HepG2 (cell line): ENCODE measurements at regions not wholly inside any gene's neighbourhood (a gene's known extent, or its start where the extent isn't known, plus 50 kb on each side); places are given as distances from the start of the nearest gene placed in this dataset.

ENCODE experiments used
- ATAC-seq: fragments of 200-7000 bp; cut with Tn5 transposase; 3 replicates; pipeline ENCODE4 v1.9.1; 2020; ENCODE audit warnings: mild to moderate bottlenecking, moderate library complexity
- BruUV-seq: library from RNA; stranded (reverse); fragments of 400-500 nt; replicated peaks from 2 replicates; lab custom pipeline; 2021; lab: Mats Ljungman, UMichigan
- CTCF ChIA-PET: fragments of 300-600 bp; formaldehyde crosslinking; extraction: SDS; loops from one replicate; lab custom pipeline; 2021; ENCODE audit warnings: low total read pairs, inconsistent platforms, low intra/inter-chr PET ratio; lab: Yijun Ruan, JAX
- POLR2A ChIA-PET: fragments of 350-600 bp; sonication (Branson Sonifier 250); formaldehyde crosslinking; loops from one replicate; lab custom pipeline; 2020; ENCODE audit warnings: antibody characterized with exemption, inconsistent platforms; lab: Yijun Ruan, JAX
- DNase-seq: peaks from one replicate; pipeline ENCODE4 v3.0.0-alpha.2; 2015; ENCODE audit warnings: low spot score
- FAIRE-seq: peaks from 3 replicates; lab custom pipeline; 2011; peaks lifted over from hg19 to GRCh38; lab: Jason Lieb, UNC
- H2AFZ ChIP-seq: one replicate; pipeline ENCODE4 v1.6.1; 2011; ENCODE audit warnings: low read length, inconsistent platforms
- H3K27ac ChIP-seq: fragments of 300-600 bp; 3 replicates; pipeline ENCODE4 v1.8.0; 2011; ENCODE audit warnings: mixed run types, mild to moderate bottlenecking, mixed read lengths, low read length, inconsistent platforms; ENCODE audit not compliant: insufficient read depth; ENCODE audit errors: extremely low read length
- H3K27me3 ChIP-seq, 2 experiments: fragments of 200-600 bp in 1 of 2; 2 replicates in 1 of 2; 3 replicates in 1 of 2; pipeline versions ENCODE4 v1.6.0 to v1.8.0; 2011; ENCODE audit warnings: low read length in 2 of 2, mild to moderate bottlenecking in 2 of 2, moderate library complexity in 2 of 2, inconsistent platforms in 1 of 2; ENCODE audit not compliant: insufficient read depth in 2 of 2, control insufficient read depth in 1 of 2
- H3K36me3 ChIP-seq, 2 experiments: fragments of 200-600 bp in 1 of 2; replicated peaks in 1 of 2; 2 replicates in 1 of 2; 3 replicates in 1 of 2; pipeline versions ENCODE4 v1.5.1 to v1.8.0; 2011; ENCODE audit warnings: low read length in 2 of 2, inconsistent platforms in 1 of 2; ENCODE audit not compliant: insufficient read depth in 2 of 2, control insufficient read depth in 1 of 2
- H3K4me1 ChIP-seq: 2 replicates; pipeline ENCODE4 v1.5.1; 2012; ENCODE audit warnings: low read length, inconsistent platforms; ENCODE audit not compliant: insufficient read depth
- H3K4me2 ChIP-seq: 2 replicates; pipeline ENCODE4 v1.6.0; 2011; ENCODE audit warnings: low read depth, low read length, inconsistent platforms
- H3K4me3 ChIP-seq, 3 experiments: fragments of 200-600 bp in 1 of 3; sonication (generic), shearing (Covaris generic) in 1 of 3; replicated peaks in 1 of 3; 2 replicates each; pipeline ENCODE4 v1.5.1; 2011 to 2016; ENCODE audit warnings: low read length in 3 of 3, inconsistent platforms in 2 of 3, low read depth in 2 of 3, mild to moderate bottlenecking in 2 of 3, control low read depth in 1 of 3, mixed read lengths in 1 of 3; ENCODE audit not compliant: insufficient read depth in 1 of 3
- H3K79me2 ChIP-seq: one replicate; pipeline ENCODE4 v1.6.1; 2011; ENCODE audit warnings: low read length, inconsistent platforms; ENCODE audit not compliant: insufficient read depth
- H3K9ac ChIP-seq: 2 replicates; pipeline ENCODE4 v1.6.0; 2011; ENCODE audit warnings: mild to moderate bottlenecking, low read depth, low read length, inconsistent platforms; ENCODE audit not compliant: insufficient read depth
- H3K9me3 ChIP-seq: 2 replicates; pipeline ENCODE4 v1.5.1; 2012; ENCODE audit warnings: mild to moderate bottlenecking, low read length
- H4K20me1 ChIP-seq: 2 replicates; pipeline ENCODE4 v1.6.0; 2011; ENCODE audit warnings: inconsistent platforms, mild to moderate bottlenecking, low read length, moderate library complexity; ENCODE audit not compliant: insufficient read depth
- BCL6 ChIP-seq: IDR thresholded peaks from 2 replicates; pipeline ENCODE4 v1.6.1; 2016; ENCODE audit warnings: missing genetic modification reagents, missing compliant biosample characterization
- FOXA1 ChIP-seq, 2 experiments: fragments of 450-650 bp in 1 of 2; sonication (generic) in 1 of 2; formaldehyde crosslinking in 1 of 2; IDR thresholded peaks; 2 replicates each; pipeline versions ENCODE4 v1.4.0 to v1.6.1; 2016 to 2020; ENCODE audit warnings: missing genetic modification reagents in 1 of 2
- FOXP1 ChIP-seq, 2 experiments: fragments of 450-650 bp in 1 of 2; IDR thresholded peaks; 2 replicates each; pipeline ENCODE4 v1.6.1; 2017 to 2018; ENCODE audit warnings: antibody characterized with exemption in 1 of 2
- KDM2A ChIP-seq: sonication (generic); formaldehyde crosslinking; IDR thresholded peaks from 2 replicates; pipeline ENCODE4 v1.4.0; 2020; ENCODE audit warnings: low read depth, missing genetic modification reagents, borderline replicate concordance
- NCOA1 ChIP-seq: sonication (generic); formaldehyde crosslinking; IDR thresholded peaks from 2 replicates; pipeline ENCODE4 v1.9.0; 2021; ENCODE audit warnings: missing genetic modification reagents
- PLRG1 ChIP-seq: fragments of 450-650 bp; conservative IDR thresholded peaks from 2 replicates; pipeline ENCODE4 v1.6.1; 2016
- SAFB2 ChIP-seq: sonication (generic); formaldehyde crosslinking; IDR thresholded peaks from 2 replicates; pipeline ENCODE4 v1.5.1; 2020; ENCODE audit warnings: missing genetic modification reagents, low read depth, mild to moderate bottlenecking, borderline replicate concordance
- ZKSCAN8 ChIP-seq: IDR thresholded peaks from 2 replicates; pipeline ENCODE4 v1.6.1; 2016; ENCODE audit warnings: borderline replicate concordance, missing genetic modification reagents, missing compliant biosample characterization
- ZNF317 ChIP-seq: sonication (generic); formaldehyde crosslinking; IDR thresholded peaks from 2 replicates; pipeline ENCODE4 v1.5.0; 2020; ENCODE audit warnings: mild to moderate bottlenecking, missing genetic modification reagents
- ZNF660 ChIP-seq: sonication (generic); formaldehyde crosslinking; IDR thresholded peaks from 2 replicates; pipeline ENCODE4 v1.5.1; 2020; ENCODE audit warnings: mild to moderate bottlenecking, low read depth, missing genetic modification reagents, borderline replicate concordance
- ZNF749 ChIP-seq: sonication (generic); formaldehyde crosslinking; IDR thresholded peaks from 2 replicates; pipeline ENCODE4 v1.8.0; 2022; ENCODE audit warnings: mild to moderate bottlenecking, missing genetic modification reagents, moderate library complexity, borderline replicate concordance
- ZNF879 ChIP-seq: sonication (generic); formaldehyde crosslinking; IDR thresholded peaks from 2 replicates; pipeline ENCODE4 v1.8.1; 2023; ENCODE audit warnings: missing genetic modification reagents
- WGBS: methylation state at CpG from one replicate; pipeline ENCODE4 v1.1.6; 2017; ENCODE audit warnings: low lambda C conversion rate; 5-methylcytosine and 5-hydroxymethylcytosine counted together
- in situ Hi-C: cut with HindIII; loops from 2 replicates; pipeline ENCODE4 v1.10.0; 2017; ENCODE audit warnings: low pct_unique_long_range_greater_than_20kb; ENCODE audit not compliant: extremely low pct_ligation_motif_present
- intact Hi-C: fragments of 100-400 bp; cut with micrococcal nuclease; formaldehyde crosslinking; loops from one replicate; pipeline ENCODE4 v1.10.0; 2022; ENCODE audit not compliant: unreplicated experiment
- TF ChIP-seq, protein P1 (sequence below): sonication (generic); formaldehyde crosslinking; IDR thresholded peaks from 2 replicates; pipeline ENCODE4 v1.8.0; 2022; ENCODE audit warnings: mild to moderate bottlenecking, missing genetic modification reagents, moderate library complexity
- TF ChIP-seq, protein P2 (sequence below): sonication (generic); formaldehyde crosslinking; IDR thresholded peaks from 2 replicates; pipeline ENCODE4 v1.8.0; 2022; ENCODE audit warnings: low read depth, missing genetic modification reagents
- TF ChIP-seq, protein P3 (sequence below): sonication (generic); formaldehyde crosslinking; conservative IDR thresholded peaks from 2 replicates; pipeline ENCODE4 v1.4.0; 2020; ENCODE audit warnings: missing genetic modification reagents
- TF ChIP-seq, protein P4 (sequence below): sonication (generic); formaldehyde crosslinking; IDR thresholded peaks from 2 replicates; pipeline ENCODE4 v1.4.0; 2020; ENCODE audit warnings: low read depth, mild to moderate bottlenecking, missing genetic modification reagents

DNA sequence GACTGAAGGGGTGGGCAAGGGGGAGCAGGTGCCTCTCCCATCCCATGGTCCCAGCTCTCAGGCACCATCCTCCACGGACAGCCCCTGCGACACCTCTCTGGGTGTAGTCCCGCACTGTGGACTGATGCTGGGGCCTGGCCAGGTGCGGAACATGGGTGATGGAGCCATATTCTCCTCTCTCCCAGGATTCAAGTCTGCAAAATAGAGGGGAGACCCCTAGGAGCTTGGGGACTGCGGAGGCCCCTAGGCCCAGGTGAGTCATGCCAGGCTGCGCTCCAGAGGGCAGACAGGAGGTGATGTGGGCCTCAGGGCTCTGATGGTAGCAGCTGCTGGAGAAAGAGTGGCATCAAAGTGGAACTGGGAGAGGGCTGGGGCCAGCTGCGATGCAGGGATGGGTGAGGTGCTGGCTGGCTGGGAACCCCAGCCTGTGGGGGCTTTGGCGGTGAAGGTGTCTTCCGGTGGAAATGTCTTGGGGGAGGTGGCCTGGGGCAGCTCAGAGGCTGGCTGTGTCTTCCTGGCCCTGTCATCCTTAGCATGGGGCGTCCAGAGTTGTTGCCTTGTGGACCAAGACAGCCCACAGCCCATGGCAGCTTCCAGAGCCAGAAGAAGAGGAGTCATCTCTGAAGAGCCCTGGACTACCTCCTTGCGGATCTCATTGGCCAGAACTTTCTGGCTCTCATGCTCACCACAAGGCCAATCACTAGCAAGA, 149.1 kb downstream of the KIF26A start:
- intact Hi-C loops, result no loop called here
- Histone ChIP-seq H3K27me3 (0 out of 5 replicates have a peak, but pooled peaks cover 0 to 3% of the 10 kb centered on the region in 2 experiments), H3K27ac (no peak overlapping the region), H3K9me3 (no peaks in the 10 kb centered on the region), H4K20me1 (no peaks in the 10 kb centered on the region), H3K9ac (no peak overlapping the region), H3K4me2 (no peak overlapping the region), H3K36me3 (no peaks in the 10 kb centered on the region), H3K4me1 (no peaks in the 10 kb centered on the region), H3K79me2 (no peaks in the 10 kb centered on the region), H3K4me3 (no peak overlapping the region), H2AFZ (no peak overlapping the region)
- DNase-seq (no peak), FAIRE-seq (no peak), ATAC-seq (no peak)
- WGBS, result 21% methylated on average over 4 of the region's 11 CpGs
- no peak for TF ChIP-seq KDM2A
- TF ChIP-seq ZKSCAN8 (CRISPR knock-in tag), result no peak
- TF ChIP-seq, protein P1, sequence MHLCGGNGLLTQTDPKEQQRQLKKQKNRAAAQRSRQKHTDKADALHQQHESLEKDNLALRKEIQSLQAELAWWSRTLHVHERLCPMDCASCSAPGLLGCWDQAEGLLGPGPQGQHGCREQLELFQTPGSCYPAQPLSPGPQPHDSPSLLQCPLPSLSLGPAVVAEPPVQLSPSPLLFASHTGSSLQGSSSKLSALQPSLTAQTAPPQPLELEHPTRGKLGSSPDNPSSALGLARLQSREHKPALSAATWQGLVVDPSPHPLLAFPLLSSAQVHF (CRISPR knock-in tag), result no peak
- no peak for TF ChIP-seq ZNF660 (CRISPR knock-in tag)
- no peak for TF ChIP-seq PLRG1
- no peak for TF ChIP-seq ZNF749
- no peak for TF ChIP-seq BCL6 (CRISPR knock-in tag)
- TF ChIP-seq ZNF879 (CRISPR knock-in tag), result no peak
- no peak for TF ChIP-seq NCOA1
- TF ChIP-seq SAFB2, result no peak
- TF ChIP-seq, protein P2, sequence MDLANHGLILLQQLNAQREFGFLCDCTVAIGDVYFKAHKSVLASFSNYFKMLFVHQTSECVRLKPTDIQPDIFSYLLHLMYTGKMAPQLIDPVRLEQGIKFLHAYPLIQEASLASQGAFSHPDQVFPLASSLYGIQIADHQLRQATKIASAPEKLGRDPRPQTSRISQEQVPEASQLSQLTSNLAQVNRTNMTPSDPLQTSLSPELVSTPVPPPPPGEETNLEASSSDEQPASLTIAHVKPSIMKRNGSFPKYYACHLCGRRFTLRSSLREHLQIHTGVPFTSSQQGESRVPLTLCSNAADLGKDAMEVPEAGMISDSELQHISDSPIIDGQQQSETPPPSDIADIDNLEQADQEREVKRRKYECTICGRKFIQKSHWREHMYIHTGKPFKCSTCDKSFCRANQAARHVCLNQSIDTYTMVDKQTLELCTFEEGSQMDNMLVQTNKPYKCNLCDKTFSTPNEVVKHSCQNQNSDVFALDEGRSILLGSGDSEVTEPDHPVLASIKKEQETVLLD, result no peak
- no peak for TF ChIP-seq ZNF317 (CRISPR knock-in tag)
- TF ChIP-seq FOXA1 (IDR thresholded peaks at IDR 0.05), result no peak
- TF ChIP-seq FOXA1 (CRISPR knock-in tag; IDR thresholded peaks at IDR 0.05), result no peak
- no peak for TF ChIP-seq FOXP1 (IDR thresholded peaks at IDR 0.05)
- no peak for TF ChIP-seq FOXP1 (CRISPR knock-in tag; IDR thresholded peaks at IDR 0.05)
- TF ChIP-seq, protein P3, sequence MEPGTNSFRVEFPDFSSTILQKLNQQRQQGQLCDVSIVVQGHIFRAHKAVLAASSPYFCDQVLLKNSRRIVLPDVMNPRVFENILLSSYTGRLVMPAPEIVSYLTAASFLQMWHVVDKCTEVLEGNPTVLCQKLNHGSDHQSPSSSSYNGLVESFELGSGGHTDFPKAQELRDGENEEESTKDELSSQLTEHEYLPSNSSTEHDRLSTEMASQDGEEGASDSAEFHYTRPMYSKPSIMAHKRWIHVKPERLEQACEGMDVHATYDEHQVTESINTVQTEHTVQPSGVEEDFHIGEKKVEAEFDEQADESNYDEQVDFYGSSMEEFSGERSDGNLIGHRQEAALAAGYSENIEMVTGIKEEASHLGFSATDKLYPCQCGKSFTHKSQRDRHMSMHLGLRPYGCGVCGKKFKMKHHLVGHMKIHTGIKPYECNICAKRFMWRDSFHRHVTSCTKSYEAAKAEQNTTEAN (CRISPR knock-in tag), result no peak
- TF ChIP-seq, protein P4, sequence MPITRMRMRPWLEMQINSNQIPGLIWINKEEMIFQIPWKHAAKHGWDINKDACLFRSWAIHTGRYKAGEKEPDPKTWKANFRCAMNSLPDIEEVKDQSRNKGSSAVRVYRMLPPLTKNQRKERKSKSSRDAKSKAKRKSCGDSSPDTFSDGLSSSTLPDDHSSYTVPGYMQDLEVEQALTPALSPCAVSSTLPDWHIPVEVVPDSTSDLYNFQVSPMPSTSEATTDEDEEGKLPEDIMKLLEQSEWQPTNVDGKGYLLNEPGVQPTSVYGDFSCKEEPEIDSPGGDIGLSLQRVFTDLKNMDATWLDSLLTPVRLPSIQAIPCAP (CRISPR knock-in tag), result no peak
- in situ Hi-C loops, result no loop called here
- POLR2A ChIA-PET, result no interaction called here
- no TSS peak for BruUV-seq
- CTCF ChIA-PET, result no interaction called here
